K562 (cell line): ENCODE measurements at regions not wholly inside any gene's neighbourhood (a gene's known extent, or its start where the extent isn't known, plus 50 kb on each side); places are given as distances from the start of the nearest gene placed in this dataset.

ENCODE experiments used
- ATAC-seq: fragments of 200-7000 bp; cut with Tn5 transposase; 3 replicates; pipeline ENCODE4 v1.9.1; 2020; ENCODE audit warnings: moderate library complexity
- BruUV-seq: library from RNA; stranded (reverse); fragments of 400-500 nt; replicated peaks from 2 replicates; lab custom pipeline; 2021; lab: Mats Ljungman, UMichigan
- CTCF ChIA-PET: fragments of 300-600 bp; formaldehyde crosslinking; extraction: SDS; loops from one replicate; lab custom pipeline; 2021; ENCODE audit warnings: low intra/inter-chr PET ratio; lab: Yijun Ruan, JAX
- POLR2A ChIA-PET: fragments of 300-600, 350-650 bp; sonication (Branson Sonifier 250); formaldehyde crosslinking; extraction: SDS; loops from one replicate; lab custom pipeline; 2021; ENCODE audit warnings: antibody characterized with exemption, inconsistent platforms; lab: Yijun Ruan, JAX
- DNase-seq, 4 experiments: peaks; one replicate each; pipeline versions ENCODE4 v3.0.0 to v3.0.0-alpha.2; 2011 to 2018; ENCODE audit warnings: low spot score in 3 of 4, mixed read lengths in 3 of 4; ENCODE audit errors: extremely low read depth in 1 of 4
- FAIRE-seq: peaks from 2 replicates; lab custom pipeline; 2011; peaks lifted over from hg19 to GRCh38; lab: Jason Lieb, UNC
- H2AFZ ChIP-seq: 2 replicates; pipeline ENCODE4 v1.6.0; 2011; ENCODE audit warnings: low read depth, low read length, control low read depth, inconsistent platforms
- H3K27ac ChIP-seq: fragments of 200-600 bp; 3 replicates; pipeline ENCODE4 v1.8.0; 2011; ENCODE audit warnings: low read depth, mild to moderate bottlenecking, control low read depth, inconsistent platforms, low read length, moderate library complexity, mixed read lengths; ENCODE audit errors: extremely low read depth
- H3K27me3 ChIP-seq, 2 experiments: fragments of 300-600 bp in 1 of 2; 2 replicates in 1 of 2; 3 replicates in 1 of 2; pipeline versions ENCODE4 v1.6.0 to v1.8.0; 2011; ENCODE audit warnings: inconsistent platforms in 2 of 2, low read length in 2 of 2, mild to moderate bottlenecking in 1 of 2, mixed read lengths in 1 of 2, moderate library complexity in 1 of 2; ENCODE audit not compliant: control insufficient read depth in 2 of 2, insufficient read depth in 2 of 2
- H3K36me3 ChIP-seq: fragments of 300-600 bp; 3 replicates; pipeline ENCODE4 v1.8.0; 2011; ENCODE audit warnings: mild to moderate bottlenecking, low read length, inconsistent platforms; ENCODE audit not compliant: control insufficient read depth, insufficient read depth
- H3K4me1 ChIP-seq, 2 experiments: fragments of 200-600 bp in 1 of 2; replicated peaks in 1 of 2; 2 replicates in 1 of 2; 3 replicates in 1 of 2; pipeline versions ENCODE4 v1.5.1 to v1.8.0; 2011; ENCODE audit warnings: inconsistent platforms in 2 of 2, low read length in 2 of 2, mild to moderate bottlenecking in 1 of 2, mixed read lengths in 1 of 2, moderate library complexity in 1 of 2; ENCODE audit not compliant: control insufficient read depth in 2 of 2, insufficient read depth in 2 of 2
- H3K4me2 ChIP-seq: 2 replicates; pipeline ENCODE4 v1.6.1; 2011; ENCODE audit warnings: low read length, control low read depth, inconsistent platforms, mixed read lengths; ENCODE audit not compliant: insufficient read depth
- H3K4me3 ChIP-seq: fragments of 200-600 bp; sonication (generic), shearing (Covaris generic); 2 replicates; pipeline ENCODE4 v1.5.1; 2016; ENCODE audit warnings: control low read depth, inconsistent platforms
- H3K79me2 ChIP-seq: fragments of 200-600 bp; 3 replicates; pipeline ENCODE4 v1.8.0; 2011; ENCODE audit warnings: low read length, inconsistent platforms; ENCODE audit not compliant: control insufficient read depth, insufficient read depth
- H3K9ac ChIP-seq, 2 experiments: 2 replicates each; pipeline versions ENCODE4 v1.6.0 to v1.6.1; 2011; ENCODE audit warnings: low read depth in 2 of 2, low read length in 2 of 2, control low read depth in 1 of 2, inconsistent platforms in 1 of 2, mild to moderate bottlenecking in 1 of 2, mixed read lengths in 1 of 2; ENCODE audit not compliant: insufficient read depth in 1 of 2
- H3K9me1 ChIP-seq: one replicate; pipeline ENCODE4 v1.6.0; 2011; ENCODE audit warnings: inconsistent platforms, mild to moderate bottlenecking, low read length, moderate library complexity; ENCODE audit not compliant: control insufficient read depth, insufficient read depth
- H3K9me3 ChIP-seq: replicated peaks from 2 replicates; pipeline ENCODE4 v1.5.1; 2011; ENCODE audit warnings: low read depth, low read length, inconsistent platforms; ENCODE audit not compliant: control insufficient read depth, insufficient read depth
- H4K20me1 ChIP-seq: replicated peaks from 2 replicates; pipeline ENCODE4 v1.6.1; 2011; ENCODE audit warnings: low read length, inconsistent platforms, mixed read lengths; ENCODE audit not compliant: control insufficient read depth, insufficient read depth
- BMI1 ChIP-seq: fragments of 150-350 bp; IDR thresholded peaks from 2 replicates; pipeline ENCODE4 v1.6.1; 2014; ENCODE audit warnings: low read length
- KHSRP ChIP-seq: fragments of 450-650 bp; IDR thresholded peaks from 2 replicates; pipeline ENCODE4 v1.6.1; 2017
- MCM2 ChIP-seq: fragments of 450-650 bp; IDR thresholded peaks from 2 replicates; pipeline ENCODE4 v1.6.1; 2017; ENCODE audit warnings: low read depth, mild to moderate bottlenecking
- MTF1 ChIP-seq: fragments of 250-450 bp; sonication (Bioruptor Pico); IDR thresholded peaks from 2 replicates; pipeline ENCODE4 v1.9.0; 2021; ENCODE audit warnings: moderate library complexity, mild to moderate bottlenecking, inconsistent platforms, borderline replicate concordance
- NR4A1 ChIP-seq, 2 experiments: fragments of 250-450 bp in 1 of 2; fragments of 450-650 bp in 1 of 2; sonication (Bioruptor Pico) in 1 of 2; IDR thresholded peaks; 2 replicates each; pipeline versions ENCODE4 v1.4.0 to v1.6.1; 2016 to 2020; ENCODE audit warnings: mild to moderate bottlenecking in 2 of 2, missing compliant biosample characterization in 1 of 2, missing genetic modification characterization in 1 of 2, moderate library complexity in 1 of 2
- PPARD ChIP-seq: fragments of 250-450 bp; sonication (Bioruptor Pico); IDR thresholded peaks from 2 replicates; pipeline ENCODE4 v1.8.0; 2022; ENCODE audit warnings: inconsistent platforms, mild to moderate bottlenecking, moderate library complexity
- RUNX1 ChIP-seq: sonication (generic); IDR thresholded peaks from 2 replicates; pipeline ENCODE4 v1.6.1; 2016; ENCODE audit warnings: antibody characterized with exemption, low read depth
- ZNF140 ChIP-seq: fragments of 250-450 bp; sonication (Bioruptor Pico); IDR thresholded peaks from 2 replicates; pipeline ENCODE4 v1.8.0; 2021; ENCODE audit warnings: moderate library complexity, mild to moderate bottlenecking, inconsistent platforms
- ZNF146 ChIP-seq: IDR thresholded peaks from one replicate; pipeline ENCODE4 v1.6.1; 2018; ENCODE audit warnings: missing compliant biosample characterization; ENCODE audit not compliant: unreplicated experiment
- ZNF354B ChIP-seq: fragments of 250-450 bp; sonication (Bioruptor Pico); IDR thresholded peaks from 2 replicates; pipeline ENCODE4 v1.4.0; 2020
- ZNF707 ChIP-seq: fragments of 250-450 bp; sonication (Bioruptor Pico); conservative IDR thresholded peaks from 2 replicates; pipeline ENCODE4 v1.8.0; 2022; ENCODE audit warnings: inconsistent platforms, mild to moderate bottlenecking, moderate library complexity
- WGBS: fragments of 100-300 bp; shearing (Covaris generic); methylation state at CpG from one replicate; pipeline ENCODE4 v1.1.6; 2016; ENCODE audit warnings: low coverage, mixed read lengths; ENCODE audit not compliant: insufficient coverage; ENCODE audit errors: missing lambda C conversion rate; 5-methylcytosine and 5-hydroxymethylcytosine counted together
- in situ Hi-C: fragments of 300-500 bp; cut with MboI; formaldehyde crosslinking; loops from 4 replicates; pipeline ENCODE4 v1.15.0; 2018; ENCODE audit warnings: inconsistent platforms, mixed read lengths
- intact Hi-C: fragments of 100-400 bp; cut with micrococcal nuclease; formaldehyde crosslinking; loops from 2 replicates; pipeline ENCODE4 v1.14.2; 2022
- TF ChIP-seq, protein P1 (sequence below): fragments of 250-450 bp; sonication (Bioruptor Pico); IDR thresholded peaks from 2 replicates; pipeline ENCODE4 v1.5.0; 2020; ENCODE audit warnings: mild to moderate bottlenecking, borderline replicate concordance
- TF ChIP-seq, protein P2 (sequence below), 2 experiments: IDR thresholded peaks; 2 replicates each; pipeline ENCODE4 v1.6.1; 2011; ENCODE audit warnings: borderline replicate concordance in 1 of 2, control low read depth in 1 of 2, low read depth in 1 of 2, low read length in 1 of 2, mild to moderate bottlenecking in 1 of 2, mixed read lengths in 1 of 2, moderate library complexity in 1 of 2; ENCODE audit not compliant: insufficient read depth in 1 of 2, insufficient read length in 1 of 2, poor library complexity in 1 of 2, severe bottlenecking in 1 of 2; ENCODE audit errors: extremely low read depth in 1 of 2

GRCh38 chr16:54437401-54437800, 150.8 kb upstream of the IRX3 start:
- Histone ChIP-seq H4K20me1 (no peaks in the 10 kb centered on the region), H3K4me3 (no peak overlapping the region), H2AFZ (no peak overlapping the region), H3K9me3 (no peaks in the 10 kb centered on the region), H3K9me1 (no peaks in the 10 kb centered on the region), H3K79me2 (no peaks in the 10 kb centered on the region), H3K27me3 (peaks cover 0 to 11% of the 10 kb centered on the region in 2 experiments; a peak in 1 of 5 replicates), H3K4me1 (no peaks in the 10 kb centered on the region)
- in situ Hi-C loops: no loop called here
- WGBS: 0% methylated on average over 9 of the region's 11 CpGs
- FAIRE-seq: no peak
- ATAC-seq: no peak
- CTCF ChIA-PET: no interaction called here
- TF ChIP-seq KHSRP (no peak), BMI1 (no peak), NR4A1 (CRISPR knock-in tag; IDR thresholded peaks at IDR 0.05) (no peak), NR4A1 (tag; IDR thresholded peaks at IDR 0.05) (no peak), ZNF707 (CRISPR knock-in tag) (no peak), PPARD (no peak), MCM2 (no peak), MTF1 (no peak), ZNF140 (CRISPR knock-in tag) (no peak), ZNF146 (CRISPR knock-in tag) (no peak), ZNF354B (CRISPR knock-in tag) (no peak), RUNX1 (no peak)
- TF ChIP-seq, protein P1, sequence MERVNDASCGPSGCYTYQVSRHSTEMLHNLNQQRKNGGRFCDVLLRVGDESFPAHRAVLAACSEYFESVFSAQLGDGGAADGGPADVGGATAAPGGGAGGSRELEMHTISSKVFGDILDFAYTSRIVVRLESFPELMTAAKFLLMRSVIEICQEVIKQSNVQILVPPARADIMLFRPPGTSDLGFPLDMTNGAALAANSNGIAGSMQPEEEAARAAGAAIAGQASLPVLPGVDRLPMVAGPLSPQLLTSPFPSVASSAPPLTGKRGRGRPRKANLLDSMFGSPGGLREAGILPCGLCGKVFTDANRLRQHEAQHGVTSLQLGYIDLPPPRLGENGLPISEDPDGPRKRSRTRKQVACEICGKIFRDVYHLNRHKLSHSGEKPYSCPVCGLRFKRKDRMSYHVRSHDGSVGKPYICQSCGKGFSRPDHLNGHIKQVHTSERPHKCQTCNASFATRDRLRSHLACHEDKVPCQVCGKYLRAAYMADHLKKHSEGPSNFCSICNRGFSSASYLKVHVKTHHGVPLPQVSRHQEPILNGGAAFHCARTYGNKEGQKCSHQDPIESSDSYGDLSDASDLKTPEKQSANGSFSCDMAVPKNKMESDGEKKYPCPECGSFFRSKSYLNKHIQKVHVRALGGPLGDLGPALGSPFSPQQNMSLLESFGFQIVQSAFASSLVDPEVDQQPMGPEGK (CRISPR knock-in tag): no peak
- TF ChIP-seq, protein P2, sequence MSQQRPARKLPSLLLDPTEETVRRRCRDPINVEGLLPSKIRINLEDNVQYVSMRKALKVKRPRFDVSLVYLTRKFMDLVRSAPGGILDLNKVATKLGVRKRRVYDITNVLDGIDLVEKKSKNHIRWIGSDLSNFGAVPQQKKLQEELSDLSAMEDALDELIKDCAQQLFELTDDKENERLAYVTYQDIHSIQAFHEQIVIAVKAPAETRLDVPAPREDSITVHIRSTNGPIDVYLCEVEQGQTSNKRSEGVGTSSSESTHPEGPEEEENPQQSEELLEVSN (IDR thresholded peaks at IDR 0.05; ENCODE audit: borderline replicate concordance in 1 of 2, extremely low read depth in 1 of 2, insufficient read depth in 1 of 2, insufficient read length in 1 of 2, low read depth in 1 of 2, low read length in 1 of 2, poor library complexity in 1 of 2, severe bottlenecking in 1 of 2): no peak
- TF ChIP-seq, all 486 proteins: peak for 0
- intact Hi-C loops: no loop called here
- no TSS peak for BruUV-seq
- DNase-seq: no peak
- POLR2A ChIA-PET: no interaction called here
- Histone ChIP-seq H3K9ac (no peak overlapping the region), H3K4me2 (no peak overlapping the region), H3K27ac (no peak overlapping the region), H3K36me3 (no peaks in the 10 kb centered on the region)
